HS-27A (cell line): ENCODE measurements at regions not wholly inside any gene's neighbourhood (a gene's known extent, or its start where the extent isn't known, plus 50 kb on each side); places are given as distances from the start of the nearest gene placed in this dataset.
"Not testable (repeated sequence)": the region's sequence is repeated elsewhere in the genome, so short reads cannot be mapped to it uniquely, and the experiment has no call there.

Experiments used
- DNase-seq: peaks from one replicate; pipeline ENCODE4 v3.0.0-alpha.2; 2012; ENCODE audit warnings: low read depth, missing footprints

- DNase-seq = no peak
These were observed 153.2 kb upstream of the FGF10 start for GRCh38 chr5:44542470-44542869.

- no peak for DNase-seq
These were observed 150.3 kb upstream of the FGF10 start for GRCh38 chr5:44539602-44539919.

GRCh38 chr5:44538797-44539601, 149.8 kb upstream of the FGF10 start:
- no peak for DNase-seq

- peak; percentile 15 for DNase-seq
These were observed 147.5 kb upstream of the FGF10 start for GRCh38 chr5:44536650-44537260.

GRCh38 chr5:44535621-44536020, 146.4 kb upstream of the FGF10 start:
- DNase-seq = no peak

GRCh38 chr5:44532981-44533380, 143.8 kb upstream of the FGF10 start:
- DNase-seq = no peak

GRCh38 chr5:44531756-44532155, 142.5 kb upstream of the FGF10 start:
- DNase-seq = not testable (repeated sequence)

GRCh38 chr5:44530783-44531182, 141.6 kb upstream of the FGF10 start:
- DNase-seq = not testable (repeated sequence)

GRCh38 chr5:44511596-44511995, 122.4 kb upstream of the FGF10 start:
- DNase-seq = no peak

GRCh38 chr5:44506561-44506960, 117.3 kb upstream of the FGF10 start:
- DNase-seq = no peak

- DNase-seq = no peak
These were observed 110.2 kb upstream of the FGF10 start for GRCh38 chr5:44499381-44499780.

- no peak for DNase-seq
These were observed 108.4 kb upstream of the FGF10 start for GRCh38 chr5:44497606-44498005.

- DNase-seq = no peak
These were observed 106.1 kb upstream of the FGF10 start for GRCh38 chr5:44495280-44495679.

- DNase-seq = no peak
These were observed 100.5 kb upstream of the FGF10 start for GRCh38 chr5:44489759-44490158.

GRCh38 chr5:44486591-44486990, 97.4 kb upstream of the FGF10 start:
- DNase-seq = no peak

GRCh38 chr5:44454002-44454401, 64.8 kb upstream of the FGF10 start:
- no peak for DNase-seq

- DNase-seq = no peak
These were observed 57.2 kb upstream of the FGF10 start for GRCh38 chr5:44446399-44446798.

GRCh38 chr5:44443172-44443571, 54.0 kb upstream of the FGF10 start:
- DNase-seq = no peak

GRCh38 chr5:44441460-44441859, 52.2 kb upstream of the FGF10 start:
- no peak for DNase-seq

- no peak for DNase-seq
These were observed 51.0 kb upstream of the FGF10 start for GRCh38 chr5:44440186-44440585.
